K562 (cell line): ENCODE measurements at regions not wholly inside any gene's neighbourhood (a gene's known extent, or its start where the extent isn't known, plus 50 kb on each side); places are given as distances from the start of the nearest gene placed in this dataset.

Experiments used
- ATAC-seq: fragments of 200-7000 bp; cut with Tn5 transposase; 3 replicates; pipeline ENCODE4 v1.9.1; 2020; ENCODE audit warnings: moderate library complexity
- BruUV-seq: library from RNA; stranded (reverse); fragments of 400-500 nt; replicated peaks from 2 replicates; lab custom pipeline; 2021; lab: Mats Ljungman, UMichigan
- CTCF ChIA-PET: fragments of 300-600 bp; formaldehyde crosslinking; extraction: SDS; loops from one replicate; lab custom pipeline; 2021; ENCODE audit warnings: low intra/inter-chr PET ratio; lab: Yijun Ruan, JAX
- POLR2A ChIA-PET: fragments of 300-600, 350-650 bp; sonication (Branson Sonifier 250); formaldehyde crosslinking; extraction: SDS; loops from one replicate; lab custom pipeline; 2021; ENCODE audit warnings: antibody characterized with exemption, inconsistent platforms; lab: Yijun Ruan, JAX
- DNase-seq, 4 experiments: peaks; one replicate each; pipeline versions ENCODE4 v3.0.0 to v3.0.0-alpha.2; 2011 to 2018; ENCODE audit warnings: low spot score in 3 of 4, mixed read lengths in 3 of 4; ENCODE audit errors: extremely low read depth in 1 of 4
- FAIRE-seq: peaks from 2 replicates; lab custom pipeline; 2011; peaks lifted over from hg19 to GRCh38; lab: Jason Lieb, UNC
- H2AFZ ChIP-seq: 2 replicates; pipeline ENCODE4 v1.6.0; 2011; ENCODE audit warnings: low read depth, low read length, control low read depth, inconsistent platforms
- H3K27ac ChIP-seq: fragments of 200-600 bp; 3 replicates; pipeline ENCODE4 v1.8.0; 2011; ENCODE audit warnings: low read depth, mild to moderate bottlenecking, control low read depth, inconsistent platforms, low read length, moderate library complexity, mixed read lengths; ENCODE audit errors: extremely low read depth
- H3K27me3 ChIP-seq, 2 experiments: fragments of 300-600 bp in 1 of 2; 2 replicates in 1 of 2; 3 replicates in 1 of 2; pipeline versions ENCODE4 v1.6.0 to v1.8.0; 2011; ENCODE audit warnings: inconsistent platforms in 2 of 2, low read length in 2 of 2, mild to moderate bottlenecking in 1 of 2, mixed read lengths in 1 of 2, moderate library complexity in 1 of 2; ENCODE audit not compliant: control insufficient read depth in 2 of 2, insufficient read depth in 2 of 2
- H3K36me3 ChIP-seq: fragments of 300-600 bp; 3 replicates; pipeline ENCODE4 v1.8.0; 2011; ENCODE audit warnings: mild to moderate bottlenecking, low read length, inconsistent platforms; ENCODE audit not compliant: control insufficient read depth, insufficient read depth
- H3K4me1 ChIP-seq, 2 experiments: fragments of 200-600 bp in 1 of 2; replicated peaks in 1 of 2; 2 replicates in 1 of 2; 3 replicates in 1 of 2; pipeline versions ENCODE4 v1.5.1 to v1.8.0; 2011; ENCODE audit warnings: inconsistent platforms in 2 of 2, low read length in 2 of 2, mild to moderate bottlenecking in 1 of 2, mixed read lengths in 1 of 2, moderate library complexity in 1 of 2; ENCODE audit not compliant: control insufficient read depth in 2 of 2, insufficient read depth in 2 of 2
- H3K4me2 ChIP-seq: 2 replicates; pipeline ENCODE4 v1.6.1; 2011; ENCODE audit warnings: low read length, control low read depth, inconsistent platforms, mixed read lengths; ENCODE audit not compliant: insufficient read depth
- H3K4me3 ChIP-seq: fragments of 200-600 bp; sonication (generic), shearing (Covaris generic); 2 replicates; pipeline ENCODE4 v1.5.1; 2016; ENCODE audit warnings: control low read depth, inconsistent platforms
- H3K79me2 ChIP-seq: fragments of 200-600 bp; 3 replicates; pipeline ENCODE4 v1.8.0; 2011; ENCODE audit warnings: low read length, inconsistent platforms; ENCODE audit not compliant: control insufficient read depth, insufficient read depth
- H3K9ac ChIP-seq, 2 experiments: 2 replicates each; pipeline versions ENCODE4 v1.6.0 to v1.6.1; 2011; ENCODE audit warnings: low read depth in 2 of 2, low read length in 2 of 2, control low read depth in 1 of 2, inconsistent platforms in 1 of 2, mild to moderate bottlenecking in 1 of 2, mixed read lengths in 1 of 2; ENCODE audit not compliant: insufficient read depth in 1 of 2
- H3K9me1 ChIP-seq: one replicate; pipeline ENCODE4 v1.6.0; 2011; ENCODE audit warnings: inconsistent platforms, mild to moderate bottlenecking, low read length, moderate library complexity; ENCODE audit not compliant: control insufficient read depth, insufficient read depth
- H3K9me3 ChIP-seq: replicated peaks from 2 replicates; pipeline ENCODE4 v1.5.1; 2011; ENCODE audit warnings: low read depth, low read length, inconsistent platforms; ENCODE audit not compliant: control insufficient read depth, insufficient read depth
- H4K20me1 ChIP-seq: replicated peaks from 2 replicates; pipeline ENCODE4 v1.6.1; 2011; ENCODE audit warnings: low read length, inconsistent platforms, mixed read lengths; ENCODE audit not compliant: control insufficient read depth, insufficient read depth
- BCL6 ChIP-seq: fragments of 250-450 bp; sonication (Bioruptor Pico); IDR thresholded peaks from 2 replicates; pipeline ENCODE4 v1.4.0; 2020
- CSDE1 ChIP-seq, 2 experiments: fragments of 450-650 bp; IDR thresholded peaks; 2 replicates each; pipeline ENCODE4 v1.6.1; 2016; ENCODE audit warnings: mild to moderate bottlenecking in 1 of 2
- ESRRB ChIP-seq: fragments of 250-450 bp; sonication (Bioruptor Pico); IDR thresholded peaks from 2 replicates; pipeline ENCODE4 v1.5.0; 2020; ENCODE audit warnings: mild to moderate bottlenecking, moderate library complexity, borderline replicate concordance
- FOXJ3 ChIP-seq: sonication (generic); formaldehyde crosslinking; IDR thresholded peaks from 2 replicates; pipeline ENCODE4 v1.4.0; 2020; ENCODE audit warnings: mild to moderate bottlenecking, missing genetic modification reagents
- HMG20A ChIP-seq: fragments of 450-650 bp; formaldehyde crosslinking; conservative IDR thresholded peaks from 2 replicates; pipeline ENCODE4 v1.4.0; 2020; ENCODE audit warnings: mild to moderate bottlenecking, mixed read lengths
- HNRNPUL1 ChIP-seq: fragments of 200-400 bp; formaldehyde crosslinking; IDR thresholded peaks from 2 replicates; pipeline ENCODE4 v1.6.1; 2017; ENCODE audit warnings: low read length
- MAFG ChIP-seq: fragments of 450-650 bp; conservative IDR thresholded peaks from 2 replicates; pipeline ENCODE4 v1.6.1; 2016; ENCODE audit warnings: missing genetic modification characterization, missing compliant biosample characterization
- MCM7 ChIP-seq, 2 experiments: fragments of 450-650 bp; IDR thresholded peaks; 2 replicates each; pipeline ENCODE4 v1.6.1; 2016 to 2018
- RBM34 ChIP-seq: fragments of 200-400 bp; formaldehyde crosslinking; IDR thresholded peaks from 2 replicates; pipeline ENCODE4 v1.6.1; 2018; ENCODE audit warnings: low read length, borderline replicate concordance; ENCODE audit not compliant: insufficient read depth
- TAF9B ChIP-seq: fragments of 450-650 bp; IDR thresholded peaks from 2 replicates; pipeline ENCODE4 v1.6.1; 2018; ENCODE audit warnings: mild to moderate bottlenecking; ENCODE audit not compliant: partially characterized antibody
- TAL1 ChIP-seq: fragments of 450-650 bp; IDR thresholded peaks from 2 replicates; pipeline ENCODE4 v1.6.1; 2016; ENCODE audit warnings: mild to moderate bottlenecking
- ZC3H11A ChIP-seq: IDR thresholded peaks from 2 replicates; pipeline ENCODE4 v1.6.1; 2012; ENCODE audit warnings: low read depth, low read length, improper control_type of control experiment
- ZFX ChIP-seq: sonication (generic); formaldehyde crosslinking; IDR thresholded peaks from 2 replicates; pipeline ENCODE4 v1.8.0; 2022; ENCODE audit warnings: mild to moderate bottlenecking, missing genetic modification reagents, moderate library complexity
- ZNF124 ChIP-seq: sonication (generic); formaldehyde crosslinking; IDR thresholded peaks from 2 replicates; pipeline ENCODE4 v1.8.1; 2022; ENCODE audit warnings: missing genetic modification reagents
- WGBS: fragments of 100-300 bp; shearing (Covaris generic); methylation state at CpG from one replicate; pipeline ENCODE4 v1.1.6; 2016; ENCODE audit warnings: low coverage, mixed read lengths; ENCODE audit not compliant: insufficient coverage; ENCODE audit errors: missing lambda C conversion rate; 5-methylcytosine and 5-hydroxymethylcytosine counted together
- in situ Hi-C: fragments of 300-500 bp; cut with MboI; formaldehyde crosslinking; loops from 4 replicates; pipeline ENCODE4 v1.15.0; 2018; ENCODE audit warnings: inconsistent platforms, mixed read lengths
- intact Hi-C: fragments of 100-400 bp; cut with micrococcal nuclease; formaldehyde crosslinking; loops from 2 replicates; pipeline ENCODE4 v1.14.2; 2022
- TF ChIP-seq, protein P1 (sequence below), 2 experiments: fragments of 200-800 bp in 1 of 2; sonication (Bioruptor generic) in 1 of 2; sonication (generic) in 1 of 2; formaldehyde crosslinking in 1 of 2; IDR thresholded peaks in 1 of 2; conservative IDR thresholded peaks in 1 of 2; 2 replicates each; pipeline versions ENCODE4 v1.5.0 to v1.6.1; 2016 to 2020; ENCODE audit warnings: missing compliant biosample characterization in 1 of 2, missing genetic modification characterization in 1 of 2, missing genetic modification reagents in 1 of 2
- TF ChIP-seq, protein P2 (sequence below): sonication (generic); formaldehyde crosslinking; IDR thresholded peaks from 2 replicates; pipeline ENCODE4 v1.9.0; 2022; ENCODE audit warnings: mild to moderate bottlenecking, missing genetic modification reagents
- TF ChIP-seq, protein P3 (sequence below): fragments of 450-650 bp; formaldehyde crosslinking; IDR thresholded peaks from 2 replicates; pipeline ENCODE4 v1.4.0; 2020; ENCODE audit warnings: mild to moderate bottlenecking, moderate library complexity

DNA sequence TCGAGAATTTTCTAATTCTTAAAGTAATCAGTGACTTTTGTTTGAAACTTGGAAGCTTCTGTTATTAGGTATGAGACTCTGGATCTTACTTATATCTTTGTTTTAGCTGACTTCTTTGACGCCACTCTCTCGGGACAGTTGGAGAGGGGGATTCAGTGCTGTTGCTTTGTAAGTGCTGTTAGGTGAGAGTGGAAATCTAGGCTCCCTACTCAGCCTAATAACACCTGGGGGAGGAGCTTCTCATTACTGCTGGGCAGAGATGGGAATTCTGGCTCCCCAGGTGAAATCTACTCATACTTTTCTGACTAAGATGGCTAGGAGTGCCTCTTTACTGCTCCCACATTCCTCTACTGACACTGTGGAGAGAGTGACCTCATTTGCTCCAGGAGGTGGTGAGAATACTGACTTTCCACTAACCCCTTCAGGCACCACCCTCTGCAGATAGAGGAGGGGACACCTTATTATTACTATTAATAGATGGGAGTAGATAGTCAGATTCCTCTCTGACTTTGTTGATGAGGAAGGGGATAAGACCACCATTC, 324.9 kb upstream of the SPRY2 start:
- DNase-seq (no peak), ATAC-seq (no peak)
- POLR2A ChIA-PET: interaction anchor here (1.0 to 1.1 kb wide), 2 partner anchors 11 to 16 kb away, joined by 3 to 7 read pairs; no protein-coding TSS in a partner anchor
- Histone ChIP-seq H3K9me3 (no peaks in the 10 kb centered on the region), H2AFZ (no peak overlapping the region)
- intact Hi-C loops: no loop called here
- no peak for TF ChIP-seq CSDE1 (IDR thresholded peaks at IDR 0.05)
- TF ChIP-seq ZC3H11A: no peak
- TF ChIP-seq MAFG: no peak
- TF ChIP-seq, protein P1, sequence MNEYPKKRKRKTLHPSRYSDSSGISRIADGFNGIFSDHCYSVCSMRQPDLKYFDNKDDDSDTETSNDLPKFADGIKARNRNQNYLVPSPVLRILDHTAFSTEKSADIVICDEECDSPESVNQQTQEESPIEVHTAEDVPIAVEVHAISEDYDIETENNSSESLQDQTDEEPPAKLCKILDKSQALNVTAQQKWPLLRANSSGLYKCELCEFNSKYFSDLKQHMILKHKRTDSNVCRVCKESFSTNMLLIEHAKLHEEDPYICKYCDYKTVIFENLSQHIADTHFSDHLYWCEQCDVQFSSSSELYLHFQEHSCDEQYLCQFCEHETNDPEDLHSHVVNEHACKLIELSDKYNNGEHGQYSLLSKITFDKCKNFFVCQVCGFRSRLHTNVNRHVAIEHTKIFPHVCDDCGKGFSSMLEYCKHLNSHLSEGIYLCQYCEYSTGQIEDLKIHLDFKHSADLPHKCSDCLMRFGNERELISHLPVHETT (CRISPR knock-in tag; conservative IDR thresholded peaks at IDR 0.05 in 1 of 2, IDR thresholded peaks at IDR 0.05 in 1 of 2): 0 out of 4 replicates have a peak, but pooled peaks of 1 of the 2 experiments have one; percentile 53
- TF ChIP-seq TAF9B: peak; percentile 16
- TF ChIP-seq, protein P2, sequence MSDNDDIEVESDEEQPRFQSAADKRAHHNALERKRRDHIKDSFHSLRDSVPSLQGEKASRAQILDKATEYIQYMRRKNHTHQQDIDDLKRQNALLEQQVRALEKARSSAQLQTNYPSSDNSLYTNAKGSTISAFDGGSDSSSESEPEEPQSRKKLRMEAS (CRISPR knock-in tag): no peak
- no peak for TF ChIP-seq BCL6 (CRISPR knock-in tag)
- no peak for TF ChIP-seq HNRNPUL1
- TF ChIP-seq RBM34: no peak
- no peak for TF ChIP-seq MCM7 (IDR thresholded peaks at IDR 0.05)
- no peak for TF ChIP-seq ZNF124 (CRISPR knock-in tag)
- TF ChIP-seq, protein P3, sequence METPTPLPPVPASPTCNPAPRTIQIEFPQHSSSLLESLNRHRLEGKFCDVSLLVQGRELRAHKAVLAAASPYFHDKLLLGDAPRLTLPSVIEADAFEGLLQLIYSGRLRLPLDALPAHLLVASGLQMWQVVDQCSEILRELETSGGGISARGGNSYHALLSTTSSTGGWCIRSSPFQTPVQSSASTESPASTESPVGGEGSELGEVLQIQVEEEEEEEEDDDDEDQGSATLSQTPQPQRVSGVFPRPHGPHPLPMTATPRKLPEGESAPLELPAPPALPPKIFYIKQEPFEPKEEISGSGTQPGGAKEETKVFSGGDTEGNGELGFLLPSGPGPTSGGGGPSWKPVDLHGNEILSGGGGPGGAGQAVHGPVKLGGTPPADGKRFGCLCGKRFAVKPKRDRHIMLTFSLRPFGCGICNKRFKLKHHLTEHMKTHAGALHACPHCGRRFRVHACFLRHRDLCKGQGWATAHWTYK (CRISPR knock-in tag): no peak
- TF ChIP-seq FOXJ3 (CRISPR knock-in tag): peak; percentile 11; the same call in 1 of the 2 replicates
- TF ChIP-seq ESRRB (CRISPR knock-in tag): no peak
- no peak for TF ChIP-seq HMG20A (CRISPR knock-in tag)
- no peak for TF ChIP-seq TAL1
- TF ChIP-seq ZFX (CRISPR knock-in tag): 0 out of 2 replicates have a peak, but pooled peaks have one; percentile 10
- TF ChIP-seq, all 486 proteins: peak for 4
- Histone ChIP-seq H4K20me1 (no peaks in the 10 kb centered on the region), H3K27ac (no peak overlapping the region), H3K36me3 (no peaks in the 10 kb centered on the region), H3K4me2 (no peak overlapping the region), H3K4me3 (no peak overlapping the region), H3K79me2 (no peaks in the 10 kb centered on the region), H3K27me3 (no peaks in the 10 kb centered on the region), H3K9ac (no peak overlapping the region), H3K4me1 (no peaks in the 10 kb centered on the region), H3K9me1 (no peaks in the 10 kb centered on the region)
- no TSS peak for BruUV-seq
- FAIRE-seq: no peak
- CTCF ChIA-PET: no interaction called here
- WGBS: under 1% methylated on average over 3 of the region's 3 CpGs
- in situ Hi-C loops: no loop called here
